Peyer's patch (tissue), 4 donors: ENCODE measurements at regions not wholly inside any gene's neighbourhood (a gene's known extent, or its start where the extent isn't known, plus 50 kb on each side); places are given as distances from the start of the nearest gene placed in this dataset.
"Not testable (repeated sequence)": the region's sequence is repeated elsewhere in the genome, so short reads cannot be mapped to it uniquely, and the experiment has no call there.

Source experiments
- CTCF ChIP-seq, 6 experiments: fragments of 450-650 bp in 4 of 6; fragments of 200-600 bp in 2 of 6; sonication (generic) in 1 of 6; IDR thresholded peaks; one replicate each; pipeline ENCODE4 v1.5.1; 2017 to 2019; ENCODE audit warnings: antibody characterized with exemption in 6 of 6, mild to moderate bottlenecking in 3 of 6, moderate library complexity in 1 of 6
- POLR2A ChIP-seq, 2 donors: fragments of 450-650 bp; IDR thresholded peaks; one replicate each; pipeline ENCODE4 v1.5.1; 2017; ENCODE audit warnings: antibody characterized with exemption in 2 of 2, mild to moderate bottlenecking in 2 of 2, moderate library complexity in 2 of 2

- not testable (repeated sequence) for TF ChIP-seq CTCF, POLR2A (IDR thresholded peaks at IDR 0.05)
Observed at GRCh38 chr12:97076912-97077311, 169.9 kb downstream of the NEDD1 start.
